ENCODE measurements at regions not wholly inside any gene's neighbourhood (a gene's known extent, or its start where the extent isn't known, plus 50 kb on each side); places are given as distances from the start of the nearest gene placed in this dataset.

DNA sequence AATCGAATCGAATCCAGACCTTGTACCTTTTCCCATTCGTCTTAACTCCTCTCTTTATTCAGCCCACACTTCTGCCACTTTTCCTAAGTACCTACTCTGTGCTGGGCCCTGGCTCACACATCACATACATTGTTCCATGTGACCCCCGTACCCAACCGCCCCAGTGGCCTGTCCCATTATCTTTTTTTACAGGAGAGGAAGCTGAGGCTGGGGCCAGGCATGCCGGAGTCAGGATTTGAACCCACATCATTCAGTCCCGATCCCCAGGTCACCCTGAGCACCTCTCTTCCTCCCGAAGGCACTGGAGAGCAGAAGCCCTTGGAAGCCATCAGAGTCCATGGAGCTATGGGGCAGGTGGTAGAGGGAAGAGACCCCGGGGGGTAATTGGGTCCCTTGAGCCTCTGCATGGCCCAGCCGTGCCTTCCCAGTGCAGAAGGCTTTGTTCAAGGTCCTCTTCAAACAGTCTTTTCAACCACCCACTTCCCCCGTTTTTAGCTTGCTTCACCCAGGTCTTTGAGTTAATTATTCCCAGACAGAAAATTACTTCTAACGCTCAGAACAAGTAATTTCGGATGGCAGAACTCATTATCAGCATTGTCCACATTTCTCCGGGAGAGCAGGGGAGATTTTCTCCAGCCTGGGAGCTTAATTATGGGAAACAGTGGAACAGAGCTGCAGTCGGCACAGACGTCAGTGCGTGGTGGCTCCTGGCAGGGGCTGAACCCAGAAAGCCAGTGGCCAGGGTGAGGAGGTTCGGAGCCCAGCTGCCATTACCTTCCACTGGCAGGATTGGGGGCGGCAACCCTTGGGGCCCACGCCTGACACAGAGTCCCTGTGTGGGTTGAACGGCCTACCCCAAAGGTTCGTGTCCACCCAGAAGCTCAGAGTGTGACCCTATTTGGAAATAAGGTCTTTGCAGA is 82.4 kb upstream of the RTL6 start:
- TF ChIP-seq ZFP3 (CRISPR knock-in tag; IDR thresholded peaks at IDR 0.05) = no peak
- TF ChIP-seq, protein P1, sequence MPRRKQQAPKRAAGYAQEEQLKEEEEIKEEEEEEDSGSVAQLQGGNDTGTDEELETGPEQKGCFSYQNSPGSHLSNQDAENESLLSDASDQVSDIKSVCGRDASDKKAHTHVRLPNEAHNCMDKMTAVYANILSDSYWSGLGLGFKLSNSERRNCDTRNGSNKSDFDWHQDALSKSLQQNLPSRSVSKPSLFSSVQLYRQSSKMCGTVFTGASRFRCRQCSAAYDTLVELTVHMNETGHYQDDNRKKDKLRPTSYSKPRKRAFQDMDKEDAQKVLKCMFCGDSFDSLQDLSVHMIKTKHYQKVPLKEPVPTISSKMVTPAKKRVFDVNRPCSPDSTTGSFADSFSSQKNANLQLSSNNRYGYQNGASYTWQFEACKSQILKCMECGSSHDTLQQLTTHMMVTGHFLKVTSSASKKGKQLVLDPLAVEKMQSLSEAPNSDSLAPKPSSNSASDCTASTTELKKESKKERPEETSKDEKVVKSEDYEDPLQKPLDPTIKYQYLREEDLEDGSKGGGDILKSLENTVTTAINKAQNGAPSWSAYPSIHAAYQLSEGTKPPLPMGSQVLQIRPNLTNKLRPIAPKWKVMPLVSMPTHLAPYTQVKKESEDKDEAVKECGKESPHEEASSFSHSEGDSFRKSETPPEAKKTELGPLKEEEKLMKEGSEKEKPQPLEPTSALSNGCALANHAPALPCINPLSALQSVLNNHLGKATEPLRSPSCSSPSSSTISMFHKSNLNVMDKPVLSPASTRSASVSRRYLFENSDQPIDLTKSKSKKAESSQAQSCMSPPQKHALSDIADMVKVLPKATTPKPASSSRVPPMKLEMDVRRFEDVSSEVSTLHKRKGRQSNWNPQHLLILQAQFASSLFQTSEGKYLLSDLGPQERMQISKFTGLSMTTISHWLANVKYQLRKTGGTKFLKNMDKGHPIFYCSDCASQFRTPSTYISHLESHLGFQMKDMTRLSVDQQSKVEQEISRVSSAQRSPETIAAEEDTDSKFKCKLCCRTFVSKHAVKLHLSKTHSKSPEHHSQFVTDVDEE (CRISPR knock-in tag; IDR thresholded peaks at IDR 0.05) = no peak
- no peak for TF ChIP-seq ZC3H10 (CRISPR knock-in tag; IDR thresholded peaks at IDR 0.05)
- TF ChIP-seq ARNTL (CRISPR knock-in tag; IDR thresholded peaks at IDR 0.05; ENCODE audit: borderline replicate concordance, low read depth) = no peak
- no peak for TF ChIP-seq ZNF70 (CRISPR knock-in tag; IDR thresholded peaks at IDR 0.05)
- TF ChIP-seq ESRRG (CRISPR knock-in tag; IDR thresholded peaks at IDR 0.05) = no peak
- TF ChIP-seq, protein P2, sequence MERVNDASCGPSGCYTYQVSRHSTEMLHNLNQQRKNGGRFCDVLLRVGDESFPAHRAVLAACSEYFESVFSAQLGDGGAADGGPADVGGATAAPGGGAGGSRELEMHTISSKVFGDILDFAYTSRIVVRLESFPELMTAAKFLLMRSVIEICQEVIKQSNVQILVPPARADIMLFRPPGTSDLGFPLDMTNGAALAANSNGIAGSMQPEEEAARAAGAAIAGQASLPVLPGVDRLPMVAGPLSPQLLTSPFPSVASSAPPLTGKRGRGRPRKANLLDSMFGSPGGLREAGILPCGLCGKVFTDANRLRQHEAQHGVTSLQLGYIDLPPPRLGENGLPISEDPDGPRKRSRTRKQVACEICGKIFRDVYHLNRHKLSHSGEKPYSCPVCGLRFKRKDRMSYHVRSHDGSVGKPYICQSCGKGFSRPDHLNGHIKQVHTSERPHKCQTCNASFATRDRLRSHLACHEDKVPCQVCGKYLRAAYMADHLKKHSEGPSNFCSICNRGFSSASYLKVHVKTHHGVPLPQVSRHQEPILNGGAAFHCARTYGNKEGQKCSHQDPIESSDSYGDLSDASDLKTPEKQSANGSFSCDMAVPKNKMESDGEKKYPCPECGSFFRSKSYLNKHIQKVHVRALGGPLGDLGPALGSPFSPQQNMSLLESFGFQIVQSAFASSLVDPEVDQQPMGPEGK (CRISPR knock-in tag; IDR thresholded peaks at IDR 0.05; ENCODE audit: borderline replicate concordance) = no peak
